ENCODE measurements at regions not wholly inside any gene's neighbourhood (a gene's known extent, or its start where the extent isn't known, plus 50 kb on each side); places are given as distances from the start of the nearest gene placed in this dataset.
A peak's percentile ranks its signal among the peaks of the same experiment; 100 is the strongest.

DNA sequence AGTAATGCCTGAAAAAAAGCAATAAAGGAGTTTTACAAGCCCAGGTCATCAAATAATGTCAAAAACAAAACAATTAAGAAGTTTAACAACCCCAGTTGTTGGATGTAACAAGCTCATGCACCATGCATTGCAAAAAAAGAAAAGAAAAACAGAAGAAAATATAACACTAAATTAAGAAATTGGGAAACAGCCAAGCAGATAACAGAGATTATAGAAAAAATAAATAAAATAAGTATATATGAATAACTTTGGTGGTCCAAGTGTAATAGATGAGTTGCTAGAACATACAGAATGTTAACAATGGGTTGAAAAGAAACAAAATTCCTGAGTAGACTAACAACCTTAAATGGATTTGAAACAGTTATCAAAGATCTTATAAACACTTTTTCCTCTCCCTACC is 573.1 kb upstream of the SOX11 start:
- H3K27ac ChIP-seq: no peak overlapping the region
- no peak for TF ChIP-seq ZFX (IDR thresholded peaks at IDR 0.05; ENCODE audit: borderline replicate concordance)
- TF ChIP-seq, protein P1, sequence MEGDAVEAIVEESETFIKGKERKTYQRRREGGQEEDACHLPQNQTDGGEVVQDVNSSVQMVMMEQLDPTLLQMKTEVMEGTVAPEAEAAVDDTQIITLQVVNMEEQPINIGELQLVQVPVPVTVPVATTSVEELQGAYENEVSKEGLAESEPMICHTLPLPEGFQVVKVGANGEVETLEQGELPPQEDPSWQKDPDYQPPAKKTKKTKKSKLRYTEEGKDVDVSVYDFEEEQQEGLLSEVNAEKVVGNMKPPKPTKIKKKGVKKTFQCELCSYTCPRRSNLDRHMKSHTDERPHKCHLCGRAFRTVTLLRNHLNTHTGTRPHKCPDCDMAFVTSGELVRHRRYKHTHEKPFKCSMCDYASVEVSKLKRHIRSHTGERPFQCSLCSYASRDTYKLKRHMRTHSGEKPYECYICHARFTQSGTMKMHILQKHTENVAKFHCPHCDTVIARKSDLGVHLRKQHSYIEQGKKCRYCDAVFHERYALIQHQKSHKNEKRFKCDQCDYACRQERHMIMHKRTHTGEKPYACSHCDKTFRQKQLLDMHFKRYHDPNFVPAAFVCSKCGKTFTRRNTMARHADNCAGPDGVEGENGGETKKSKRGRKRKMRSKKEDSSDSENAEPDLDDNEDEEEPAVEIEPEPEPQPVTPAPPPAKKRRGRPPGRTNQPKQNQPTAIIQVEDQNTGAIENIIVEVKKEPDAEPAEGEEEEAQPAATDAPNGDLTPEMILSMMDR (IDR thresholded peaks at IDR 0.05): no peak

DNA sequence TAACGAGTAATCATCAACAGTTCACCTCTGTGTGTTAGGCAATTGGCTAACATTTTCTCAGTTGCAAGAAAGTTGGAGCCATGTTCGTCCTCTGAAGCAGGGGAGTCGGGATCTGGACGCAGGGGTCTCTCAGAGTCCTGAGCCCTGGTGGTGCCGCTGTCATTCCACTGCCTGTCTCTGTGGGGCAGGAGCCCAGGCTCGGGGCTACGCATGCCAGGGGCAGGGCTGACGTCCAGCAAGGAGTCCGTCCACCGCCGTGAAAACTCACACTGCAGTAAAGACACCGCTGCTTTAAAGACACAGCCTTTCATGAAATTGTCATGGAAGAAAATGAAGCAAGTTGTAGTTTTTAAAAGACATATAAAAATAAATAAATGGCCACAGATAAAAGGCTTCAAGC is 571.1 kb upstream of the SOX11 start:
- TF ChIP-seq, protein P1 (IDR thresholded peaks at IDR 0.05): no peak
- no peak for TF ChIP-seq ZFX (IDR thresholded peaks at IDR 0.05; ENCODE audit: borderline replicate concordance)
- H3K27ac ChIP-seq: no peak overlapping the region

DNA sequence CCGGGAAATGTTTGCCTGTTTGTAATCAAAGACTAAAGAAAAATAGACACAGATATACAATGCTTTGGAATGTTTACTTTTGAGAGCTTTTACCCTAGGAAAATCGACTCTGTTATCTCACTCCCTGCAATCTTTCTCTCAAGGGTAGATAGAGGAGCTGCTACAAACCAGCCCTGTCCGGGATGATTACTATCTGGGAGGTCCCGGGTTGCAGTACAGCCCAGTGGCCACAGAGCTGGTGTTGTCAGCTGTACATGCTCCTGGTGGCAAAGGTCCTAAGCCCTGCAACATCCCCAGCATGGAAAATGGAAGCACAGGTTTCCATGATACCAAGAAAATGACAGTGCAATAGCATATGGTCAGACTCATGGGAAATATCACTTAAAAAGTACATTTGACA is 570.5 kb upstream of the SOX11 start:
- TF ChIP-seq, protein P1 (IDR thresholded peaks at IDR 0.05): peak; percentile 24
- no peak for TF ChIP-seq ZFX (IDR thresholded peaks at IDR 0.05; ENCODE audit: borderline replicate concordance)
- H3K27ac ChIP-seq: no peak overlapping the region

DNA sequence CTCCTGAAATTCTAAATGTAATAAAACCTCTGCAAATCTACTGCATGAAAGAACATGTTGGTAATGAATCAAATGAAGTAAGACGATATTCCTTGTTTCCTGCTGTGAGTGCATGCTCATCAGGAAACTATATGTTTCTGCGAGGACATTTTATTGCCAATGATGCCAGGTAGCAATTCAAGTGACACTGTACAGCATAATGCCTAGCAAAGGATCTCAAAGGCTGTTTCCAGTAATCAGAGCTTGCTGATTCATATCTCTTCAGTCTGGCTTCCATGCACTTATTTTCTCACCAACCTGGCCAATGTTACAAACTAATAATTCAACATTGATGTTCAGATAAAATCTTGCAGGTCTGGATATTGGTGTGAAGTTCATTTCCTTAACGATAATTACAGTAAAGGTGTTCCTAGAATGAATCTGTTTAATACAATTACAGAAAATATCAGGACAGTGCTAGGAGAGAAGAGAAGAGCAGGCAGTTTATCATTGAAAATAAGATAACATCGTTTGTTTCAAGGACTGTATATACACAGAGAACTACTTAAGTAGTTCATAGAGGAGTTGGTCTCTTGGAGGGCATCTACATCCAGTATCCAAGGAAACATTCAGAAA is 568.5 kb upstream of the SOX11 start:
- TF ChIP-seq, protein P1 (IDR thresholded peaks at IDR 0.05): no peak
- TF ChIP-seq ZFX (IDR thresholded peaks at IDR 0.05; ENCODE audit: borderline replicate concordance): no peak
- no peak overlapping the region for H3K27ac ChIP-seq

DNA sequence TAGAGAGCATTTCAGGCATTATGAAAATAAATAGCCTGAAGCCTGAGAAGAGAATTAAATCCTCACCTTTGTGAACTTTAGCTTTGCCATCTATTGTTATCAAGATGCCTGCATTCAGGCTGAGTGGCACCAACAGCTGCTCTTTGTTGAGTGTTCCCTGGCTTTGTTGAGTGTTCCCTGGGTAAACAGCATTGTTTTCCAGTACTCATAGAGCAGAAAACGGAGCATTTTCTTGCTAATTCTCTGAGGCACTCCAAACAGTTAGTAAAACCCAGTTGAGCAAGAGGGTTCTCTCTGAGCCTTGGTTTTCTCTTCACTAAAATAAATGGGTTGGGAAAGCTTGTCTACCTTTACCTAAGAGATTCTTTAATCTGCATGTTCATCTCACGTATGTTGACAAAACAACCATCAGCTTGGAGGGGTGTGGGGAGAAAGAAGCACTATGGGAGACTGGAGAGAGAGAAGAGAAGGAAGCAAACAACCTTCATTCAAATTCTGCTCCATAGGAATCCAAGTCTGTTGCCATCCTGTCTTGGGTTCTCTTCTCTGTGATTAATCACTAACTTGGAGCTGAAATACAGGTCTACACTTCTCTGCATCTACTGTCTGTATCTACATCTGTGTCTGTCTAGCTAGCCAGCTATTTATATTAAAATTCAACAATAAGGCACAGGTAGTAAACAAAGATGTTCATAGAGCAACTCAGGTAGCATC is 567.0 kb upstream of the SOX11 start:
- H3K27ac ChIP-seq: no peak overlapping the region
- TF ChIP-seq, protein P1 (IDR thresholded peaks at IDR 0.05): no peak
- no peak for TF ChIP-seq ZFX (IDR thresholded peaks at IDR 0.05; ENCODE audit: borderline replicate concordance)

DNA sequence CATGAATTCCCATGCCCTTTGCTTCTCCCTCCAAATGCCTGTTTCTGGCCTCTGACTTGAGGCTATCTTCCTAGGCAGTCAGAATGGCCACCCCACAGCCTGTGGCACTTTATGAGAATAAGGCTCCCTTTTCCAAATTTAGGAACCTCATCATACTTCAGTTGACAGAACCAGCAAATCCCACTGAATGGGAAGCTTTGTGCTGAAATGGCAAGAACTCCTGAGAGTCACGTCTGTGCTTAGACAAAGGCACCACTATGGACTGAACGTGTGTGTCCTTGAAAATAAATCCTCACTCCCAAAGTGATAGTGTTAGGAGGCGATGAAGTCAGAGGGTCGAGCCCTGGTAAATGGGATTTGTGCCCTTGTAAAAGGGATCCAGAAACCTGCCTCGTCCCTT is 559.9 kb upstream of the SOX11 start:
- no peak overlapping the region for H3K27ac ChIP-seq
- TF ChIP-seq, protein P1 (IDR thresholded peaks at IDR 0.05): no peak
- TF ChIP-seq ZFX (IDR thresholded peaks at IDR 0.05; ENCODE audit: borderline replicate concordance): no peak

DNA sequence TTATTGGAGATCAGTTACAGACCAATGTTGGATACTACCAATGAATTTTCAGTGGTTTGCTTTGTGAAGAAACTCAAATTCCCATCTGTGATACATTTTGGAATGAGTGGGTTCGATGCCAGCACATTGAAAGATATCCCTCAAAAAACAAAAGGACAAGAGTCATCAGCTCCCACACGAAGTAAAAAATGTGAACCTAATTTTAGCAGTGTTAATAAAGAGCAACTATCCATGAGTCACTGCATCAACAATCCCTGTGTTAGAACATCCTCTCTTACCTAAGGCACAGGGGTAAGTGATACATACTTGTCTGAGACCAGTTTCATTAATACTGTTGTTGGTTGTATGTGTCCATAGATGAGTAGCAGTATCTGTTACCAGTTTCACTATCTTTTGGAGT is 551.8 kb upstream of the SOX11 start:
- H3K27ac ChIP-seq: no peak overlapping the region
- TF ChIP-seq, protein P1 (IDR thresholded peaks at IDR 0.05): no peak
- TF ChIP-seq ZFX (IDR thresholded peaks at IDR 0.05; ENCODE audit: borderline replicate concordance): no peak
